ENCODE measurements at regions not wholly inside any gene's neighbourhood (a gene's known extent, or its start where the extent isn't known, plus 50 kb on each side); places are given as distances from the start of the nearest gene placed in this dataset.

DNA sequence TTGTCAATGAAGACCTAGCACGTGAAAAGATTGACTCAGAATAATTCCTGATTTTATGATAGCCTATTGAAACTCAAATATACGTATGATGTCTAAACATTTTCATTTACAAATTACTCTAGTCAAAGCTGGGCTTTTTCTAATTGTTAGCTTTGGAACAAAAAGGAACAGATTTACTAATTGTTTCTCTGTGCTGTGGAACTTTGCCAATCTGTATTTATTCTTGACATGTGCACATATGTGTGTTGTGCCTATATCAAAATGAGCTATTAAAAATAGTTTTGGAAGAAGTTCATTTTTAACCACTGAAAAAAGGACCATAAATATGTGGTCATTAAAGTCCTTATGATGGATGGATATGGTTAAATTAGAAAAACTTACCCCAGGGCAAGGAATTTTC lies 85.4 kb upstream of the PACRGL start:
- intact Hi-C loops (cut with micrococcal nuclease; ENCODE audit: unreplicated experiment), result no loop called here

More for the DNA sequence above, 85.4 kb upstream of the PACRGL start:
- H3K9ac ChIP-seq (ENCODE audit: insufficient read depth, low read depth, low read length), result no peak overlapping the region
- H3K36me3 ChIP-seq (replicated peaks in 1 of 2; ENCODE audit: control insufficient read depth in 1 of 2, insufficient read depth in 2 of 2, low read length in 2 of 2), result no peaks in the 10 kb centered on the region
- no peak overlapping the region for H3K4me3 ChIP-seq (replicated peaks in 1 of 3; ENCODE audit: insufficient read depth in 1 of 3, low read depth in 2 of 3, low read length in 3 of 3)
- no peak for ATAC-seq
- no peaks in the 10 kb centered on the region for H3K79me2 ChIP-seq (ENCODE audit: insufficient read depth, low read length)
- in situ Hi-C loops (cut with HindIII; ENCODE audit: extremely low pct_ligation_motif_present, low pct_unique_long_range_greater_than_20kb), result no loop called here
- FAIRE-seq, result no peak
- H3K4me2 ChIP-seq (ENCODE audit: low read depth, low read length), result no peak overlapping the region
- no peak for DNase-seq (ENCODE audit: low spot score)
- TF ChIP-seq EZH2 (conservative IDR thresholded peaks at IDR 0.05; ENCODE audit: low read depth, low read length) (no peak), SOX13 (IDR thresholded peaks at IDR 0.05) (no peak), SOX13 (CRISPR knock-in tag; conservative IDR thresholded peaks at IDR 0.05 in 1 of 2, IDR thresholded peaks at IDR 0.05 in 1 of 2) (no peak), DRAP1 (CRISPR knock-in tag; IDR thresholded peaks at IDR 0.05) (no peak), ARID2 (CRISPR knock-in tag; IDR thresholded peaks at IDR 0.05; ENCODE audit: borderline replicate concordance) (no peak), ZNF33B (CRISPR knock-in tag; IDR thresholded peaks at IDR 0.05) (no peak), AKAP8 (CRISPR knock-in tag; IDR thresholded peaks at IDR 0.05) (no peak), IKZF4 (CRISPR knock-in tag; IDR thresholded peaks at IDR 0.05; ENCODE audit: borderline replicate concordance, low read depth, not compliant biosample characterization) (no peak), FOXK1 (CRISPR knock-in tag; IDR thresholded peaks at IDR 0.05; ENCODE audit: borderline replicate concordance, low read depth) (no peak), PHF21A (CRISPR knock-in tag; IDR thresholded peaks at IDR 0.05) (no peak), NR1H2 (CRISPR knock-in tag; IDR thresholded peaks at IDR 0.05; ENCODE audit: borderline replicate concordance, low read depth) (no peak), SAFB2 (CRISPR knock-in tag; IDR thresholded peaks at IDR 0.05; ENCODE audit: borderline replicate concordance, low read depth) (no peak), ZNF776 (CRISPR knock-in tag; IDR thresholded peaks at IDR 0.05) (no peak), RELA (CRISPR knock-in tag; IDR thresholded peaks at IDR 0.05) (no peak), ZNF468 (CRISPR knock-in tag; IDR thresholded peaks at IDR 0.05) (no peak)
- TF ChIP-seq, protein P1, sequence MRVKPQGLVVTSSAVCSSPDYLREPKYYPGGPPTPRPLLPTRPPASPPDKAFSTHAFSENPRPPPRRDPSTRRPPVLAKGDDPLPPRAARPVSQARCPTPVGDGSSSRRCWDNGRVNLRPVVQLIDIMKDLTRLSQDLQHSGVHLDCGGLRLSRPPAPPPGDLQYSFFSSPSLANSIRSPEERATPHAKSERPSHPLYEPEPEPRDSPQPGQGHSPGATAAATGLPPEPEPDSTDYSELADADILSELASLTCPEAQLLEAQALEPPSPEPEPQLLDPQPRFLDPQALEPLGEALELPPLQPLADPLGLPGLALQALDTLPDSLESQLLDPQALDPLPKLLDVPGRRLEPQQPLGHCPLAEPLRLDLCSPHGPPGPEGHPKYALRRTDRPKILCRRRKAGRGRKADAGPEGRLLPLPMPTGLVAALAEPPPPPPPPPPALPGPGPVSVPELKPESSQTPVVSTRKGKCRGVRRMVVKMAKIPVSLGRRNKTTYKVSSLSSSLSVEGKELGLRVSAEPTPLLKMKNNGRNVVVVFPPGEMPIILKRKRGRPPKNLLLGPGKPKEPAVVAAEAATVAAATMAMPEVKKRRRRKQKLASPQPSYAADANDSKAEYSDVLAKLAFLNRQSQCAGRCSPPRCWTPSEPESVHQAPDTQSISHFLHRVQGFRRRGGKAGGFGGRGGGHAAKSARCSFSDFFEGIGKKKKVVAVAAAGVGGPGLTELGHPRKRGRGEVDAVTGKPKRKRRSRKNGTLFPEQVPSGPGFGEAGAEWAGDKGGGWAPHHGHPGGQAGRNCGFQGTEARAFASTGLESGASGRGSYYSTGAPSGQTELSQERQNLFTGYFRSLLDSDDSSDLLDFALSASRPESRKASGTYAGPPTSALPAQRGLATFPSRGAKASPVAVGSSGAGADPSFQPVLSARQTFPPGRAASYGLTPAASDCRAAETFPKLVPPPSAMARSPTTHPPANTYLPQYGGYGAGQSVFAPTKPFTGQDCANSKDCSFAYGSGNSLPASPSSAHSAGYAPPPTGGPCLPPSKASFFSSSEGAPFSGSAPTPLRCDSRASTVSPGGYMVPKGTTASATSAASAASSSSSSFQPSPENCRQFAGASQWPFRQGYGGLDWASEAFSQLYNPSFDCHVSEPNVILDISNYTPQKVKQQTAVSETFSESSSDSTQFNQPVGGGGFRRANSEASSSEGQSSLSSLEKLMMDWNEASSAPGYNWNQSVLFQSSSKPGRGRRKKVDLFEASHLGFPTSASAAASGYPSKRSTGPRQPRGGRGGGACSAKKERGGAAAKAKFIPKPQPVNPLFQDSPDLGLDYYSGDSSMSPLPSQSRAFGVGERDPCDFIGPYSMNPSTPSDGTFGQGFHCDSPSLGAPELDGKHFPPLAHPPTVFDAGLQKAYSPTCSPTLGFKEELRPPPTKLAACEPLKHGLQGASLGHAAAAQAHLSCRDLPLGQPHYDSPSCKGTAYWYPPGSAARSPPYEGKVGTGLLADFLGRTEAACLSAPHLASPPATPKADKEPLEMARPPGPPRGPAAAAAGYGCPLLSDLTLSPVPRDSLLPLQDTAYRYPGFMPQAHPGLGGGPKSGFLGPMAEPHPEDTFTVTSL (CRISPR knock-in tag; IDR thresholded peaks at IDR 0.05; ENCODE audit: borderline replicate concordance), result no peak
- TF ChIP-seq, protein P2, sequence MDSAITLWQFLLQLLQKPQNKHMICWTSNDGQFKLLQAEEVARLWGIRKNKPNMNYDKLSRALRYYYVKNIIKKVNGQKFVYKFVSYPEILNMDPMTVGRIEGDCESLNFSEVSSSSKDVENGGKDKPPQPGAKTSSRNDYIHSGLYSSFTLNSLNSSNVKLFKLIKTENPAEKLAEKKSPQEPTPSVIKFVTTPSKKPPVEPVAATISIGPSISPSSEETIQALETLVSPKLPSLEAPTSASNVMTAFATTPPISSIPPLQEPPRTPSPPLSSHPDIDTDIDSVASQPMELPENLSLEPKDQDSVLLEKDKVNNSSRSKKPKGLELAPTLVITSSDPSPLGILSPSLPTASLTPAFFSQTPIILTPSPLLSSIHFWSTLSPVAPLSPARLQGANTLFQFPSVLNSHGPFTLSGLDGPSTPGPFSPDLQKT (CRISPR knock-in tag; IDR thresholded peaks at IDR 0.05; ENCODE audit: borderline replicate concordance), result no peak
- ChIA-PET POLR2A (no interaction called here), CTCF (ENCODE audit: low intra/inter-chr PET ratio, low total read pairs) (no interaction called here)
- no TSS peak for BruUV-seq (replicated peaks)
- H2AFZ ChIP-seq (ENCODE audit: low read length), result no peak overlapping the region
- H3K4me1 ChIP-seq (ENCODE audit: insufficient read depth, low read length), result no peaks in the 10 kb centered on the region
- WGBS (ENCODE audit: low lambda C conversion rate), result 46% methylated on average over 2 of the region's 2 CpGs
- H3K27ac ChIP-seq (ENCODE audit: extremely low read length, insufficient read depth, low read length), result no peak overlapping the region
- H3K9me3 ChIP-seq (ENCODE audit: low read length), result no peaks in the 10 kb centered on the region
- no peaks in the 10 kb centered on the region for H4K20me1 ChIP-seq (ENCODE audit: insufficient read depth, low read length)
- H3K27me3 ChIP-seq (ENCODE audit: control insufficient read depth in 1 of 2, insufficient read depth in 2 of 2, low read length in 2 of 2), result no peaks in the 10 kb centered on the region
